Mesenchymal stem cell (in vitro differentiated cells and primary cell): ENCODE measurements at regions not wholly inside any gene's neighbourhood (a gene's known extent, or its start where the extent isn't known, plus 50 kb on each side); places are given as distances from the start of the nearest gene placed in this dataset.

Experiments
- DNase-seq: peaks from one replicate; pipeline ENCODE4 v3.0.0-alpha.2; 2013
- H2AFZ ChIP-seq: one replicate; pipeline ENCODE4 v1.6.1; 2013; ENCODE audit warnings: low read depth, mild to moderate bottlenecking, control low read depth, inconsistent platforms, low read length, moderate library complexity
- H2AK5ac ChIP-seq: 2 replicates; pipeline ENCODE4 v1.6.1; 2013; ENCODE audit warnings: low read length, moderate library complexity, mild to moderate bottlenecking, inconsistent platforms; ENCODE audit not compliant: severe bottlenecking
- H2BK120ac ChIP-seq: one replicate; pipeline ENCODE4 v1.6.1; 2013; ENCODE audit warnings: low read depth, mild to moderate bottlenecking, inconsistent platforms, low read length, moderate library complexity
- H2BK12ac ChIP-seq, 2 experiments: one replicate each; pipeline ENCODE4 v1.6.1; 2013; ENCODE audit warnings: inconsistent platforms in 2 of 2, low read length in 2 of 2, mild to moderate bottlenecking in 2 of 2, moderate library complexity in 2 of 2, control low read depth in 1 of 2
- H2BK15ac ChIP-seq: one replicate; pipeline ENCODE4 v1.6.1; 2013; ENCODE audit warnings: mild to moderate bottlenecking, low read depth, inconsistent platforms; ENCODE audit not compliant: poor library complexity, severe bottlenecking
- H2BK5ac ChIP-seq: 2 replicates; pipeline ENCODE4 v1.6.1; 2013; ENCODE audit warnings: low read depth, mild to moderate bottlenecking, low read length, control low read depth, inconsistent platforms; ENCODE audit not compliant: poor library complexity, severe bottlenecking
- H3K14ac ChIP-seq, 2 experiments: one replicate each; pipeline ENCODE4 v1.6.1; 2013; ENCODE audit warnings: inconsistent platforms in 2 of 2, low read length in 2 of 2, control low read depth in 1 of 2, mild to moderate bottlenecking in 1 of 2, moderate library complexity in 1 of 2
- H3K18ac ChIP-seq, 2 experiments: one replicate each; pipeline ENCODE4 v1.6.1; 2013; ENCODE audit warnings: inconsistent platforms in 2 of 2, low read length in 2 of 2, control low read depth in 1 of 2, low read depth in 1 of 2, mild to moderate bottlenecking in 1 of 2
- H3K23ac ChIP-seq, 2 experiments: one replicate each; pipeline ENCODE4 v1.6.1; 2013; ENCODE audit warnings: inconsistent platforms in 2 of 2, low read length in 2 of 2, mild to moderate bottlenecking in 2 of 2, moderate library complexity in 2 of 2, control low read depth in 1 of 2
- H3K27ac ChIP-seq: 2 replicates; pipeline ENCODE4 v1.5.1; 2013; ENCODE audit warnings: mild to moderate bottlenecking, moderate library complexity, low read length, control low read depth, inconsistent platforms; ENCODE audit not compliant: poor library complexity, severe bottlenecking
- H3K27me3 ChIP-seq, 2 experiments: 2 replicates each; pipeline versions ENCODE4 v1.6.1 to v1.7.0; 2013; ENCODE audit warnings: low read length in 2 of 2, mild to moderate bottlenecking in 2 of 2, moderate library complexity in 2 of 2, control low read depth in 1 of 2, inconsistent platforms in 1 of 2; ENCODE audit not compliant: control insufficient read depth in 1 of 2, insufficient read depth in 1 of 2
- H3K36me3 ChIP-seq, 2 experiments: 2 replicates each; pipeline versions ENCODE4 v1.6.1 to v1.7.0; 2013; ENCODE audit warnings: low read length in 2 of 2, control low read depth in 1 of 2, inconsistent platforms in 1 of 2, low read depth in 1 of 2, mild to moderate bottlenecking in 1 of 2; ENCODE audit not compliant: insufficient read depth in 2 of 2, control insufficient read depth in 1 of 2
- H3K4ac ChIP-seq, 2 experiments: one replicate each; pipeline ENCODE4 v1.6.1; 2013; ENCODE audit warnings: inconsistent platforms in 2 of 2, low read length in 2 of 2, mild to moderate bottlenecking in 2 of 2, moderate library complexity in 2 of 2, control low read depth in 1 of 2, low read depth in 1 of 2
- H3K4me1 ChIP-seq: 2 replicates; pipeline ENCODE4 v1.6.1; 2013; ENCODE audit warnings: low read depth, low read length, control low read depth; ENCODE audit not compliant: control insufficient read depth, insufficient read depth
- H3K4me2 ChIP-seq: 2 replicates; pipeline ENCODE4 v1.6.1; 2013; ENCODE audit warnings: low read length, mild to moderate bottlenecking, inconsistent platforms; ENCODE audit not compliant: poor library complexity, severe bottlenecking
- H3K4me3 ChIP-seq, 2 experiments: 2 replicates each; pipeline versions ENCODE4 v1.5.1 to v1.7.0; 2013; ENCODE audit warnings: low read length in 2 of 2, mild to moderate bottlenecking in 2 of 2, control low read depth in 1 of 2, low read depth in 1 of 2; ENCODE audit not compliant: insufficient read depth in 1 of 2
- H3K79me1 ChIP-seq: replicated peaks from 2 replicates; pipeline ENCODE4 v1.6.1; 2013; ENCODE audit warnings: mild to moderate bottlenecking, control low read depth, low read length, inconsistent platforms; ENCODE audit not compliant: poor library complexity, severe bottlenecking
- H3K9ac ChIP-seq: 2 replicates; pipeline ENCODE4 v1.7.0; 2013; ENCODE audit warnings: mild to moderate bottlenecking, low read length, moderate library complexity
- H3K9me3 ChIP-seq: 2 replicates; pipeline ENCODE4 v1.7.0; 2013; ENCODE audit warnings: mild to moderate bottlenecking, low read length; ENCODE audit not compliant: control insufficient read depth
- H4K8ac ChIP-seq: one replicate; pipeline ENCODE4 v1.6.1; 2013; ENCODE audit warnings: inconsistent platforms, mild to moderate bottlenecking, low read length, moderate library complexity
- H4K91ac ChIP-seq: one replicate; pipeline ENCODE4 v1.6.1; 2013; ENCODE audit warnings: mild to moderate bottlenecking, low read length, inconsistent platforms
- WGBS: methylation state at CpG from one replicate; pipeline ENCODE4 v1.1.7; 2013; ENCODE audit warnings: mixed read lengths; 5-methylcytosine and 5-hydroxymethylcytosine counted together

DNA sequence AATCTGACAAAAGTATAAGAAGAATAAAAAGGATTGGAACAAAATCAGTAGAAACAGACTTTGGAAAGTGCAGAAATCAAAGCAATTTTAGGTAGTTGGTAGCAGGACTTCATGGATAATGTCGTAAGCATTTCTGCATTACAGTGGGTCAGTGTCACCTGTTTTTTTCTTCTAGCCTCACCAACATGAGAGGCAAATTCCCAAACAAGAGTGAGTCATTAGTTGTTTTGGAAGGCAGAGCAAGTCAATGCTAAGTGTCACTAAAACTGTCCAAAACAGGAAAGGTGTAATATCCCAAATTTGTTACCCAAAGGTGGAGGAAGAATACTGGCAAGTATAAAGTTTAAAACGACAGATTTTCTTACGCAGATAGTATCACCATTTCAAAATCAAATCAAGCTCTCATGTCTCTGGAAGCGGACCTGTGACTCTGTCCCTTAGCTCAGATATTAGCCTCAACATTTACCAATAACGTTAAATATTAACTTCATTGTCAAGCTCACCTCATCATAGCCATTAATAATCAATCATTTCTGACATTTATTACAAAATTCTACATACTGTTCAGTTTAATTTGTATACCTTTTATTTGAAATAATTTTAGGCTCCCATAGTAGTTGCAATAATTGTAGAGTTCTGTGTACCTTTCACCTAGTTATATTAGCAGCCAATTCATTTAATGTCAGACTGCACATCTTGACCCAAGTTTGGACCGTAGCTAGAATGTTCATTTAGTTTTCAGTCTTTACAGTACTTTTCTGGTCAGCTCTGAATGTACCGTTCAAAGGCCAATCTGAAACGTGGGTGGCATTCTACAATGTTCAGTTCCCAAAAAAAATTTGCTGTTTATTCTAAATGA lies 901.2 kb upstream of the COX7C start:
- H3K4ac ChIP-seq, result no peak overlapping the region
- no peak overlapping the region for H4K91ac ChIP-seq
- no peak for DNase-seq
- no peaks in the 10 kb centered on the region for H3K79me1 ChIP-seq
- no peak overlapping the region for H2AK5ac ChIP-seq
- H3K27ac ChIP-seq, result no peak overlapping the region
- H3K18ac ChIP-seq, result no peak overlapping the region
- no peaks in the 10 kb centered on the region for H3K36me3 ChIP-seq
- H3K4me2 ChIP-seq, result no peak overlapping the region
- no peak overlapping the region for H2BK15ac ChIP-seq
- peaks cover 3% of the 10 kb centered on the region for H3K9me3 ChIP-seq
- no peak overlapping the region for H3K14ac ChIP-seq
- no peak overlapping the region for H3K9ac ChIP-seq
- H2BK12ac ChIP-seq, result no peak overlapping the region
- no peak overlapping the region for H2AFZ ChIP-seq
- H3K27me3 ChIP-seq, result no peaks in the 10 kb centered on the region
- 86% methylated on average over 8 of the region's 8 CpGs for WGBS
- no peak overlapping the region for H3K23ac ChIP-seq
- H2BK5ac ChIP-seq, result no peak overlapping the region
- no peak overlapping the region for H2BK120ac ChIP-seq
- H4K8ac ChIP-seq, result no peak overlapping the region
- no peaks in the 10 kb centered on the region for H3K4me1 ChIP-seq
- H3K4me3 ChIP-seq, result no peak overlapping the region

DNA sequence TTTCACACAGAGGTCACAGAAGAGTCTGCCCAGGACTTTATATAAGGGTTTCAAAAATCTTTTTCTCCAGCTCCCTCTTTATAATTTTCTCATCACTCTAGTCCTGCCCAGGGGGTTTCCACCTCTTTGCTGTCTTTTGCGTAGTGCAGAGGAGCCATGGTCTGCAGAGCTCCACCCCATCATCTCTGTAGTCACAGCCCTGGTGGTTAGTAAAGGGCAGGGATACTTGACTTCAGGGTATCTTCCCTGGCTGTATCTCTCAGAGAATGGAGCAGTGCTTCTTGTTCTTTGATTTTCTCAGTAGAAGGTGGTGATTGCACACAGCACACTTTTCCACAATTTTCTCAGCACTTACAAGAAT lies 900.6 kb upstream of the COX7C start:
- Histone ChIP-seq H2AFZ (no peak overlapping the region), H3K4ac (no peak overlapping the region), H3K23ac (no peak overlapping the region), H3K4me3 (no peak overlapping the region), H2AK5ac (no peak overlapping the region), H3K4me1 (no peaks in the 10 kb centered on the region), H3K18ac (no peak overlapping the region), H2BK12ac (no peak overlapping the region), H4K91ac (no peak overlapping the region), H2BK5ac (no peak overlapping the region), H3K27me3 (no peaks in the 10 kb centered on the region), H3K9me3 (peaks cover 3% of the 10 kb centered on the region), H3K36me3 (no peaks in the 10 kb centered on the region), H2BK15ac (no peak overlapping the region), H3K4me2 (no peak overlapping the region), H2BK120ac (no peak overlapping the region), H3K14ac (no peak overlapping the region), H3K79me1 (no peaks in the 10 kb centered on the region), H3K27ac (no peak overlapping the region), H4K8ac (no peak overlapping the region), H3K9ac (no peak overlapping the region)
- 83% methylated on average over 1 of the region's 1 CpG for WGBS
- DNase-seq, result no peak

DNA sequence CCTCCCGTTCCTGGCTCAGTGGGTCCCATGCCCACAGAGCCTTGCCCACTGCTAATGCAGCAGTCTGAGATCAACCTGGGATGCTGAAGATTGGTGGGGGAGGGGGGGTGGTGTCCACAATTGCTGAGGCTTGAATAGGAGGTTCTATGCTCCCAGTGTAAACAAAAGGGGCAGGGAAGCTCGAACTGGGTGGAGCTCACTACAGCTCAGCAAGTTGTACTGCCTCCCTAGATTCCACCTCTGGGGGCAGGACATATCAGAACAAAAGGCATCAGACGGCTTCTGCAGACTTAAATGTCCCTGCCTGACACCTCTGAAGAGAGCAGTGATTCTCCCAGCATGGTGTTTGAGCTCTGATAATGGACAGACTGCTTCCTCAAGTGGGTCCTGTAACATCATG lies 885.6 kb upstream of the COX7C start:
- no peaks in the 10 kb centered on the region for H3K36me3 ChIP-seq
- no peak overlapping the region for H4K8ac ChIP-seq
- no peak overlapping the region for H3K9ac ChIP-seq
- no peaks in the 10 kb centered on the region for H3K27me3 ChIP-seq
- no peak overlapping the region for H2BK15ac ChIP-seq
- H3K14ac ChIP-seq, result no peak overlapping the region
- H3K4me3 ChIP-seq, result no peak overlapping the region
- DNase-seq, result no peak
- no peak overlapping the region for H3K4me2 ChIP-seq
- H2AFZ ChIP-seq, result no peak overlapping the region
- H3K18ac ChIP-seq, result no peak overlapping the region
- WGBS, result 58% methylated on average over 3 of the region's 3 CpGs
- peak overlapping the region in 1 of 2 experiments; percentile 35 for H3K23ac ChIP-seq
- H3K79me1 ChIP-seq, result no peaks in the 10 kb centered on the region
- H3K4ac ChIP-seq, result no peak overlapping the region
- no peaks in the 10 kb centered on the region for H3K4me1 ChIP-seq
- H2BK120ac ChIP-seq, result no peak overlapping the region
- no peak overlapping the region for H2AK5ac ChIP-seq
- no peak overlapping the region for H4K91ac ChIP-seq
- no peak overlapping the region for H2BK5ac ChIP-seq
- no peaks in the 10 kb centered on the region for H3K9me3 ChIP-seq
- H3K27ac ChIP-seq, result no peak overlapping the region
- H2BK12ac ChIP-seq, result no peak overlapping the region

DNA sequence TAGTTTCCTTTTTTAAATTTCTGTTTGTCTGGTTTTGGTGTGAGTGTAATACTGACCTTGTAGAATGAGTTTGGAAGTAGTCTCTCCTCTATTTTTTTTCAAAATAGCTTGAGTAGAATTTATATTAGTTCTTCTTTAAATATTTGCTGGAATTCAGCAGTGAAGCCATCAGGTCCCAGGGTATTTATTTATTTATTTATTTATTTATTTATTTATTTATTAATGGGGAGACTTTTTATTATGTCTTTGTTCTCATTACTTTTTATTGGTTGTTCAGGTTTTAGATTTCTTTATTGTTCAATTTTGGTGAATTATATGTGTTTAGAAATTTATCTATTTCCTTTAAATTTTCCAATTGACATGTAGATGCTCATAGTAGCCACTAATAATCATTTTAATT lies 875.8 kb upstream of the COX7C start:
- Histone ChIP-seq H2BK15ac (no peak overlapping the region), H3K4me3 (no peak overlapping the region), H2BK5ac (no peak overlapping the region), H3K18ac (no peak overlapping the region), H3K23ac (no peak overlapping the region), H3K36me3 (no peaks in the 10 kb centered on the region), H3K14ac (no peak overlapping the region), H3K27me3 (no peaks in the 10 kb centered on the region), H3K27ac (no peak overlapping the region), H3K9ac (no peak overlapping the region), H2BK12ac (no peak overlapping the region), H2AK5ac (no peak overlapping the region), H2BK120ac (no peak overlapping the region), H2AFZ (no peak overlapping the region), H3K79me1 (no peaks in the 10 kb centered on the region), H3K4ac (no peak overlapping the region), H4K91ac (no peak overlapping the region), H4K8ac (no peak overlapping the region), H3K9me3 (peaks cover 14% of the 10 kb centered on the region), H3K4me1 (no peaks in the 10 kb centered on the region), H3K4me2 (no peak overlapping the region)
- no peak for DNase-seq
